ENCODE measurements at regions not wholly inside any gene's neighbourhood (a gene's known extent, or its start where the extent isn't known, plus 50 kb on each side); places are given as distances from the start of the nearest gene placed in this dataset.
A peak's percentile ranks its signal among the peaks of the same experiment; 100 is the strongest.
"Not testable (repeated sequence)": the region's sequence is repeated elsewhere in the genome, so short reads cannot be mapped to it uniquely, and the experiment has no call there.

GRCh38 chr14:97061714-97062113 is 264.5 kb downstream of the VRK1 start:
- H3K27me3 ChIP-seq (ENCODE audit: insufficient read depth, poor library complexity, severe bottlenecking) = no peaks in the 10 kb centered on the region
- DNase-seq (ENCODE audit: low spot score) (no peak), ATAC-seq (ENCODE audit: low read depth) (no peak)
- no peaks in the 10 kb centered on the region for H3K36me3 ChIP-seq (ENCODE audit: low read depth)
- no peak overlapping the region for H3K27ac ChIP-seq (ENCODE audit: poor library complexity, severe bottlenecking)
- peaks cover 10% of the 10 kb centered on the region for H3K4me1 ChIP-seq (ENCODE audit: insufficient read depth, poor library complexity, severe bottlenecking)
- no peak for TF ChIP-seq CTCF (IDR thresholded peaks at IDR 0.05; ENCODE audit: poor library complexity, severe bottlenecking)
- no peaks in the 10 kb centered on the region for H3K9me3 ChIP-seq (ENCODE audit: severe bottlenecking)
- no peak overlapping the region for H3K4me3 ChIP-seq (ENCODE audit: severe bottlenecking)

- H3K27me3 ChIP-seq (ENCODE audit: insufficient read depth, poor library complexity, severe bottlenecking) = no peaks in the 10 kb centered on the region
- H3K4me3 ChIP-seq (ENCODE audit: severe bottlenecking) = no peak overlapping the region
- no peak overlapping the region for H3K27ac ChIP-seq (ENCODE audit: poor library complexity, severe bottlenecking)
- H3K36me3 ChIP-seq (ENCODE audit: low read depth) = no peaks in the 10 kb centered on the region
- peak; percentile 99 for ATAC-seq (ENCODE audit: low read depth)
- H3K9me3 ChIP-seq (ENCODE audit: severe bottlenecking) = no peaks in the 10 kb centered on the region
- no peak for TF ChIP-seq CTCF (IDR thresholded peaks at IDR 0.05; ENCODE audit: poor library complexity, severe bottlenecking)
- DNase-seq (ENCODE audit: low spot score) = no peak
- peaks cover 10% of the 10 kb centered on the region for H3K4me1 ChIP-seq (ENCODE audit: insufficient read depth, poor library complexity, severe bottlenecking)
Observed at GRCh38 chr14:97065305-97066067, 268.3 kb downstream of the VRK1 start.

- no peak for TF ChIP-seq CTCF (IDR thresholded peaks at IDR 0.05; ENCODE audit: poor library complexity, severe bottlenecking)
- H3K9me3 ChIP-seq (ENCODE audit: severe bottlenecking) = no peaks in the 10 kb centered on the region
- H3K4me3 ChIP-seq (ENCODE audit: severe bottlenecking) = no peak overlapping the region
- H3K27me3 ChIP-seq (ENCODE audit: insufficient read depth, poor library complexity, severe bottlenecking) = no peaks in the 10 kb centered on the region
- no peak for ATAC-seq (ENCODE audit: low read depth)
- H3K27ac ChIP-seq (ENCODE audit: poor library complexity, severe bottlenecking) = no peak overlapping the region
- H3K36me3 ChIP-seq (ENCODE audit: low read depth) = no peaks in the 10 kb centered on the region
- peaks cover 10% of the 10 kb centered on the region for H3K4me1 ChIP-seq (ENCODE audit: insufficient read depth, poor library complexity, severe bottlenecking)
- no peak for DNase-seq (ENCODE audit: low spot score)
Observed at GRCh38 chr14:97066068-97066899, 269.1 kb downstream of the VRK1 start.

GRCh38 chr14:97068293-97068692 is 271.1 kb downstream of the VRK1 start:
- not testable (repeated sequence) for H3K27ac ChIP-seq (ENCODE audit: poor library complexity, severe bottlenecking); DNase-seq (ENCODE audit: low spot score); H3K27me3 ChIP-seq (ENCODE audit: insufficient read depth, poor library complexity, severe bottlenecking); H3K4me3 ChIP-seq (ENCODE audit: severe bottlenecking); H3K9me3 ChIP-seq (ENCODE audit: severe bottlenecking); H3K36me3 ChIP-seq (ENCODE audit: low read depth); ATAC-seq (ENCODE audit: low read depth)
- H3K4me1 ChIP-seq (ENCODE audit: insufficient read depth, poor library complexity, severe bottlenecking) = peaks cover 10% of the 10 kb centered on the region

GRCh38 chr14:97070259-97070658 is 273.1 kb downstream of the VRK1 start:
- Histone ChIP-seq H3K4me3 (ENCODE audit: severe bottlenecking) (no peak overlapping the region), H3K36me3 (ENCODE audit: low read depth) (no peaks in the 10 kb centered on the region), H3K27me3 (ENCODE audit: insufficient read depth, poor library complexity, severe bottlenecking) (no peaks in the 10 kb centered on the region), H3K27ac (ENCODE audit: poor library complexity, severe bottlenecking) (no peak overlapping the region), H3K9me3 (ENCODE audit: severe bottlenecking) (no peaks in the 10 kb centered on the region), H3K4me1 (ENCODE audit: insufficient read depth, poor library complexity, severe bottlenecking) (peaks cover 5% of the 10 kb centered on the region)
- DNase-seq (ENCODE audit: low spot score) (no peak), ATAC-seq (ENCODE audit: low read depth) (no peak)
- no peak for TF ChIP-seq CTCF (IDR thresholded peaks at IDR 0.05; ENCODE audit: poor library complexity, severe bottlenecking)

Measured in RWPE2 (cell line).